ENCODE measurements at regions not wholly inside any gene's neighbourhood (a gene's known extent, or its start where the extent isn't known, plus 50 kb on each side); places are given as distances from the start of the nearest gene placed in this dataset.

DNA sequence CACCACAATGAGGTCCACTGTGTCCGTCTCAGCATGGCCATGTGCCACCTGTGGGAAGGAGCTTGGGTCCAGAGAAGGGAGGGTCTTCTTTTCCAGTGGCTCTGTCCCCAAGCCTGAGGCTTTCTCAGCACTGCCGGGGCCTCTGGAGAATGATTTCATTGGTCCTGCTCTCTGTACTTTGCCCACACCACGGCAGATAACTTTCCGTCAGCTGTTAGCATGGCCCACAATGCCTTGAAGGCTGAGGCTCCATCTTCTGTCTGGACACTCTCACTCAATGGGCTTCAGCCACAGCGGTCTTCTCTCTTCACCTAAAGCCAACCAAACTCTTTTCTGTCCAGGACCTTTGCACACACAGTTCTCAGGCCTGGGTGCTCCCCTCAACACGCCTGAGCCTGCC, 192.5 kb downstream of the CXCL12 start:
- no peak overlapping the region for H2BK15ac ChIP-seq (ENCODE audit: low read length)
- no peak overlapping the region for H4K5ac ChIP-seq (ENCODE audit: insufficient read length, low read depth, low read length)
- H2AK5ac ChIP-seq (ENCODE audit: low read depth, low read length) = no peak overlapping the region
- H3K9ac ChIP-seq (replicated peaks in 1 of 4; ENCODE audit: extremely low read depth in 1 of 4, low read depth in 3 of 4, low read length in 3 of 4) = no peak overlapping the region
- DNase-seq (ENCODE audit: low read depth in 1 of 2, low spot score in 2 of 2) (no peak), FAIRE-seq (no peak)
- no peak overlapping the region for H2BK120ac ChIP-seq (replicated peaks; ENCODE audit: low read depth, low read length)
- H3K18ac ChIP-seq (ENCODE audit: extremely low read depth, low read length) = no peak overlapping the region
- H4K8ac ChIP-seq (ENCODE audit: extremely low read depth, insufficient read depth, low read length) = no peak overlapping the region
- no peak overlapping the region for H3K56ac ChIP-seq (replicated peaks; ENCODE audit: insufficient read length, low read depth, low read length)
- H2BK5ac ChIP-seq (ENCODE audit: low read depth, low read length) = no peak overlapping the region
- no peak overlapping the region for H3K4me2 ChIP-seq (ENCODE audit: insufficient read depth in 1 of 2, low read depth in 2 of 2, low read length in 2 of 2)
- H2BK20ac ChIP-seq (ENCODE audit: low read length) = no peak overlapping the region
- H3K36me3 ChIP-seq (ENCODE audit: control insufficient read depth in 2 of 4, insufficient read depth in 4 of 4, low read length in 3 of 4) = no peaks in the 10 kb centered on the region
- H3K4me3 ChIP-seq (ENCODE audit: extremely low read depth in 1 of 4, insufficient read depth in 2 of 4, low read depth in 3 of 4, low read length in 4 of 4) = no peak overlapping the region
- no peak overlapping the region for H3K27ac ChIP-seq (ENCODE audit: low read depth, low read length)
- no peak overlapping the region for H3K14ac ChIP-seq (ENCODE audit: insufficient read length)
- WGBS, 2 experiments (ENCODE audit: extremely low coverage in 1 of 2, insufficient coverage in 1 of 2, insufficient read length in 1 of 2, insufficient replicate concordance in 2 of 2, low coverage in 1 of 2, low lambda C conversion rate in 2 of 2, missing lambda C conversion rate in 1 of 2) = 85% methylated on average over 6 of the region's 6 CpGs; no CpG with 5 or more reads in 1 of the 2 experiments
- H2AFZ ChIP-seq (ENCODE audit: low read length) = no peak overlapping the region
- H2BK12ac ChIP-seq (ENCODE audit: low read depth, low read length) = no peak overlapping the region
- no peaks in the 10 kb centered on the region for H3K23me2 ChIP-seq (ENCODE audit: low read depth, low read length)
- no peaks in the 10 kb centered on the region for H3K4me1 ChIP-seq (replicated peaks in 1 of 4; ENCODE audit: control insufficient read depth in 3 of 4, insufficient read depth in 4 of 4, low read length in 3 of 4)
- H3K4ac ChIP-seq (replicated peaks; ENCODE audit: insufficient read length, low read depth, low read length) = no peak overlapping the region
- no peaks in the 10 kb centered on the region for H3K79me2 ChIP-seq (ENCODE audit: control insufficient read depth in 1 of 2, insufficient read depth in 2 of 2, low read length in 2 of 2)
- H3K27me3 ChIP-seq (replicated peaks in 1 of 4; ENCODE audit: control insufficient read depth in 3 of 4, extremely low read depth in 1 of 4, insufficient read depth in 3 of 4, low read length in 3 of 4) = no peaks in the 10 kb centered on the region
- ChIA-PET CTCF (ENCODE audit: partially characterized antibody) (no interaction called here), POLR2A (ENCODE audit: partially characterized antibody) (no interaction called here)
- no peaks in the 10 kb centered on the region for H4K20me1 ChIP-seq (replicated peaks in 1 of 2; ENCODE audit: control insufficient read depth in 1 of 2, insufficient read depth in 2 of 2, low read length in 2 of 2)
- no peak overlapping the region for H3K23ac ChIP-seq (ENCODE audit: insufficient read length)
- H3K9me3 ChIP-seq (ENCODE audit: insufficient read depth in 2 of 2, low read depth in 1 of 2, low read length in 1 of 2) = no peaks in the 10 kb centered on the region
- no peak overlapping the region for H4K91ac ChIP-seq (replicated peaks; ENCODE audit: insufficient read length, low read length)
- H3K79me1 ChIP-seq (ENCODE audit: low read depth, low read length) = no peaks in the 10 kb centered on the region
- TF ChIP-seq USF2 (IDR thresholded peaks at IDR 0.05; ENCODE audit: low read length) = no peak
- no peak for TF ChIP-seq CTCF (IDR thresholded peaks at IDR 0.05; ENCODE audit: control extremely low read depth in 1 of 3, insufficient read depth in 1 of 3, low read depth in 1 of 3, low read length in 3 of 3)
- TF ChIP-seq NANOG (IDR thresholded peaks at IDR 0.05; ENCODE audit: insufficient read depth, low read depth, low read length, poor library complexity, severe bottlenecking) = no peak
- no peak for TF ChIP-seq RXRA (IDR thresholded peaks at IDR 0.05; ENCODE audit: insufficient read depth, low read depth, low read length)
- TF ChIP-seq SIRT6 (IDR thresholded peaks at IDR 0.05; ENCODE audit: low read length) = no peak
- no peak for TF ChIP-seq CTBP2 (IDR thresholded peaks at IDR 0.05; ENCODE audit: borderline replicate concordance, insufficient read depth, insufficient read length, low read length)
- TF ChIP-seq CHD2 (IDR thresholded peaks at IDR 0.05; ENCODE audit: low read length) = no peak
- no peak for TF ChIP-seq ZNF274 (IDR thresholded peaks at IDR 0.05; ENCODE audit: borderline replicate concordance, extremely low read depth, low read length)
- TF ChIP-seq PHF8 (conservative IDR thresholded peaks at IDR 0.05; ENCODE audit: low read depth, low read length) = no peak
- TF ChIP-seq SP2 (IDR thresholded peaks at IDR 0.05; ENCODE audit: low read length) = no peak
- no peak for TF ChIP-seq CREB1 (IDR thresholded peaks at IDR 0.05)
- no peak for TF ChIP-seq YY1 (IDR thresholded peaks at IDR 0.05; ENCODE audit: low read depth, low read length)

Data from H1 (cell line).